ENCODE measurements at regions not wholly inside any gene's neighbourhood (a gene's known extent, or its start where the extent isn't known, plus 50 kb on each side); places are given as distances from the start of the nearest gene placed in this dataset.

DNA sequence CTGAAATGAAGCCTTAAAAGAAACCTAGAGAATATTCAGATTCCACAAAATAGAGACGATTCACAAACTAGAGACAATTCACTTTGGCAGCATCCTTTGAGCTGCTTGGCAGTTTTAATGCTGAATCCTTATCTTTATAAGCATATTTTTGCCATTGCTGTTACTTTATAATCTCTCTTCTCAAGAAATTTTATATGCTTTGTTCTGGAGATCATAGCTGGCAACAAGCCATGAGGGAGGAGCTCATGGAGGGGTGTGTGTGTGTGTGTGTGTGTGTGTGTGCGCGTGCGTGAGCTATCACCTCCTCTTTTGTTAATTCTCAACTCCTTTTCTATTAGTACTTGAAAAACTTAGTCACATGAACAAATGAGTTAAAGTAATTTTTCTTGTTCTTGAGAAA, 495.0 kb upstream of the RGMA start (continued):
- TF ChIP-seq KDM5A (IDR thresholded peaks at IDR 0.05; ENCODE audit: low read length) (no peak), CEBPB (IDR thresholded peaks at IDR 0.05; ENCODE audit: low read depth, low read length) (no peak), JUN (IDR thresholded peaks at IDR 0.05; ENCODE audit: low read depth, low read length) (no peak)

Measured in H1 (cell line).